ENCODE measurements at regions not wholly inside any gene's neighbourhood (a gene's known extent, or its start where the extent isn't known, plus 50 kb on each side); places are given as distances from the start of the nearest gene placed in this dataset.

- TF ChIP-seq, protein P1, sequence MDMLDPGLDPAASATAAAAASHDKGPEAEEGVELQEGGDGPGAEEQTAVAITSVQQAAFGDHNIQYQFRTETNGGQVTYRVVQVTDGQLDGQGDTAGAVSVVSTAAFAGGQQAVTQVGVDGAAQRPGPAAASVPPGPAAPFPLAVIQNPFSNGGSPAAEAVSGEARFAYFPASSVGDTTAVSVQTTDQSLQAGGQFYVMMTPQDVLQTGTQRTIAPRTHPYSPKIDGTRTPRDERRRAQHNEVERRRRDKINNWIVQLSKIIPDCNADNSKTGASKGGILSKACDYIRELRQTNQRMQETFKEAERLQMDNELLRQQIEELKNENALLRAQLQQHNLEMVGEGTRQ (CRISPR knock-in tag; IDR thresholded peaks at IDR 0.05) = no peak
- TF ChIP-seq, protein P2, sequence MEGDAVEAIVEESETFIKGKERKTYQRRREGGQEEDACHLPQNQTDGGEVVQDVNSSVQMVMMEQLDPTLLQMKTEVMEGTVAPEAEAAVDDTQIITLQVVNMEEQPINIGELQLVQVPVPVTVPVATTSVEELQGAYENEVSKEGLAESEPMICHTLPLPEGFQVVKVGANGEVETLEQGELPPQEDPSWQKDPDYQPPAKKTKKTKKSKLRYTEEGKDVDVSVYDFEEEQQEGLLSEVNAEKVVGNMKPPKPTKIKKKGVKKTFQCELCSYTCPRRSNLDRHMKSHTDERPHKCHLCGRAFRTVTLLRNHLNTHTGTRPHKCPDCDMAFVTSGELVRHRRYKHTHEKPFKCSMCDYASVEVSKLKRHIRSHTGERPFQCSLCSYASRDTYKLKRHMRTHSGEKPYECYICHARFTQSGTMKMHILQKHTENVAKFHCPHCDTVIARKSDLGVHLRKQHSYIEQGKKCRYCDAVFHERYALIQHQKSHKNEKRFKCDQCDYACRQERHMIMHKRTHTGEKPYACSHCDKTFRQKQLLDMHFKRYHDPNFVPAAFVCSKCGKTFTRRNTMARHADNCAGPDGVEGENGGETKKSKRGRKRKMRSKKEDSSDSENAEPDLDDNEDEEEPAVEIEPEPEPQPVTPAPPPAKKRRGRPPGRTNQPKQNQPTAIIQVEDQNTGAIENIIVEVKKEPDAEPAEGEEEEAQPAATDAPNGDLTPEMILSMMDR (IDR thresholded peaks at IDR 0.05) = no peak
- TF ChIP-seq ETV6 (CRISPR knock-in tag; IDR thresholded peaks at IDR 0.05) (no peak), ZBTB43 (CRISPR knock-in tag; IDR thresholded peaks at IDR 0.05) (no peak)
Measured at GRCh38 chr14:34035177-34035933, 84.5 kb upstream of the EGLN3 start.
